ENCODE measurements at regions not wholly inside any gene's neighbourhood (a gene's known extent, or its start where the extent isn't known, plus 50 kb on each side); places are given as distances from the start of the nearest gene placed in this dataset.

DNA sequence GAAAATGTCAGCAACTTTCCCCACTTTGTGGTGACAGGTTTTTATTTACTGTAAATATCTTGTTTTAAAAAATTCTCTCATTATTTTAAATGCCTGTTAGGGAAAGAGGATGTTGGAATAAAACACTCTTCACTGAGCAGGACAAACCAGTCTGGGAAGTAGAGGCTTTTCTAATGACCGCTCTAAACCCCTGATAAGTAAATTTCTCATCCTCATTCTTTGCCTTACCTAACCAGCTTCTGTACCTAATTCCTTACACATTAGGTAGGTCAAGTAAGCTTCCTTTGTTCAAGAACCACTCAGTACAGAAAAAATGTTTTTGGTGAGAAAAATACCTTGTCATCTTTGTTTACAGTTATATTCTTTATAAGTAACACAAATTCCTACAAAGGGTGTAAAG lies 143.6 kb downstream of the GPR85 start:
- no peak for TF ChIP-seq GATA2 (IDR thresholded peaks at IDR 0.05; ENCODE audit: low read depth, low read length)
- no peak for TF ChIP-seq GATA3 (IDR thresholded peaks at IDR 0.05; ENCODE audit: low read depth, low read length)

Measured in SH-SY5Y (cell line).